ENCODE measurements at regions not wholly inside any gene's neighbourhood (a gene's known extent, or its start where the extent isn't known, plus 50 kb on each side); places are given as distances from the start of the nearest gene placed in this dataset.
A peak's percentile ranks its signal among the peaks of the same experiment; 100 is the strongest.

GRCh38 chr14:89650077-89650978 is 233.3 kb upstream of the FOXN3 start:
- peak; percentile 18 for DNase-seq (ENCODE audit: low read depth)
- H3K4me3 ChIP-seq (ENCODE audit: low read depth, low read length), result no peak overlapping the region
- no peak for TF ChIP-seq CTCF (IDR thresholded peaks at IDR 0.05; ENCODE audit: insufficient read depth, low read depth, low read length)

- no peak overlapping the region for H3K4me3 ChIP-seq (ENCODE audit: low read depth, low read length)
- no peak for DNase-seq (ENCODE audit: low read depth)
- no peak for TF ChIP-seq CTCF (IDR thresholded peaks at IDR 0.05; ENCODE audit: insufficient read depth, low read depth, low read length)
These were observed 232.5 kb upstream of the FOXN3 start for GRCh38 chr14:89649451-89650075.

- TF ChIP-seq CTCF (IDR thresholded peaks at IDR 0.05; ENCODE audit: insufficient read depth, low read depth, low read length), result no peak
- DNase-seq (ENCODE audit: low read depth), result no peak
- H3K4me3 ChIP-seq (ENCODE audit: low read depth, low read length), result no peak overlapping the region
These were observed 231.9 kb upstream of the FOXN3 start for GRCh38 chr14:89648924-89649323.

GRCh38 chr14:89648510-89648909 is 231.5 kb upstream of the FOXN3 start:
- TF ChIP-seq CTCF (IDR thresholded peaks at IDR 0.05; ENCODE audit: insufficient read depth, low read depth, low read length), result no peak
- DNase-seq (ENCODE audit: low read depth), result peak; percentile 46
- H3K4me3 ChIP-seq (ENCODE audit: low read depth, low read length), result no peak overlapping the region

GRCh38 chr14:89646971-89647370 is 229.9 kb upstream of the FOXN3 start:
- no peak overlapping the region for H3K4me3 ChIP-seq (ENCODE audit: low read depth, low read length)
- no peak for TF ChIP-seq CTCF (IDR thresholded peaks at IDR 0.05; ENCODE audit: insufficient read depth, low read depth, low read length)
- no peak for DNase-seq (ENCODE audit: low read depth)

GRCh38 chr14:89644641-89645040 is 227.6 kb upstream of the FOXN3 start:
- no peak for TF ChIP-seq CTCF (IDR thresholded peaks at IDR 0.05; ENCODE audit: insufficient read depth, low read depth, low read length)
- no peak for DNase-seq (ENCODE audit: low read depth)
- no peak overlapping the region for H3K4me3 ChIP-seq (ENCODE audit: low read depth, low read length)

Data from fibroblast of villous mesenchyme (primary cell).